Right atrium auricular region (tissue), 2 donors: ENCODE measurements at regions not wholly inside any gene's neighbourhood (a gene's known extent, or its start where the extent isn't known, plus 50 kb on each side); places are given as distances from the start of the nearest gene placed in this dataset.

Experiments
- DNase-seq: peaks from one replicate; pipeline ENCODE4 v3.0.0-alpha.2; 2019; ENCODE audit warnings: low spot score
- H3K27ac ChIP-seq, 2 donors: fragments of 200-600 bp; sonication (generic); 1 replicate in 1 of 2; 2 replicates in 1 of 2; pipeline ENCODE4 v1.5.1; 2016 to 2019
- H3K27me3 ChIP-seq, 2 donors: fragments of 200-600 bp; sonication (generic); one replicate each; pipeline versions ENCODE4 v1.5.1 to v1.6.0; 2017 to 2019
- H3K36me3 ChIP-seq: fragments of 200-600 bp; sonication (generic); one replicate; pipeline ENCODE4 v1.5.1; 2016
- H3K4me1 ChIP-seq, 2 donors: fragments of 200-600 bp; sonication (generic); one replicate each; pipeline versions ENCODE4 v1.5.1 to v1.6.0; 2017 to 2019
- H3K4me3 ChIP-seq, 2 donors: fragments of 200-600 bp; sonication (generic); 1 replicate in 1 of 2; 2 replicates in 1 of 2; pipeline ENCODE4 v1.5.1; 2017 to 2019; ENCODE audit warnings: mild to moderate bottlenecking in 1 of 2, moderate library complexity in 1 of 2
- H3K9me3 ChIP-seq, 2 donors: fragments of 200-600 bp; sonication (generic); one replicate each; pipeline ENCODE4 v1.5.1; 2019
- TF ChIP-seq, protein P1 (sequence below), 2 donors: fragments of 200-600 bp; sonication (generic); IDR thresholded peaks; one replicate each; pipeline ENCODE4 v1.5.1; 2019; ENCODE audit warnings: antibody characterized with exemption in 2 of 2

DNA sequence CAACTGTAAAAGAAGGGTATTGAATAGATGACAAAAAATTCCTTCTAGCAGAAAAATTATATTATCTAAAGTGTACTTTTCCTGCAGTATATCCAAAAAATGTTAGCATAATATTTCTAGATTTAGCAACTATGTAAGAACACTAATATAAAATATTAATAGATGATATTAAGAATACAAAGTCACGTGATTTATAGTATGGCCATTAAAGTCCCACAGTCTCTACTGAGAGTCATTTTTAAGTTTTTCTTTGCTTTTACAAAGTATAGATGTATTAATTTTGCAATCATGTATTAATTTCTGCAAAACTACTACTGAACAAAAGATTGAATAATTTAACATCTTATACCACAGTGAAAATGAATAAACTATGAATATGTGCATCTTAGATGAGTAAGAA is 94.9 kb downstream of the ZWINT start:
- no peaks in the 10 kb centered on the region for H3K36me3 ChIP-seq
- no peak overlapping the region for H3K27ac ChIP-seq
- DNase-seq, result no peak
- no peak overlapping the region for H3K4me3 ChIP-seq
- no peaks in the 10 kb centered on the region for H3K4me1 ChIP-seq
- H3K27me3 ChIP-seq, result no peaks in the 10 kb centered on the region
- TF ChIP-seq, protein P1, sequence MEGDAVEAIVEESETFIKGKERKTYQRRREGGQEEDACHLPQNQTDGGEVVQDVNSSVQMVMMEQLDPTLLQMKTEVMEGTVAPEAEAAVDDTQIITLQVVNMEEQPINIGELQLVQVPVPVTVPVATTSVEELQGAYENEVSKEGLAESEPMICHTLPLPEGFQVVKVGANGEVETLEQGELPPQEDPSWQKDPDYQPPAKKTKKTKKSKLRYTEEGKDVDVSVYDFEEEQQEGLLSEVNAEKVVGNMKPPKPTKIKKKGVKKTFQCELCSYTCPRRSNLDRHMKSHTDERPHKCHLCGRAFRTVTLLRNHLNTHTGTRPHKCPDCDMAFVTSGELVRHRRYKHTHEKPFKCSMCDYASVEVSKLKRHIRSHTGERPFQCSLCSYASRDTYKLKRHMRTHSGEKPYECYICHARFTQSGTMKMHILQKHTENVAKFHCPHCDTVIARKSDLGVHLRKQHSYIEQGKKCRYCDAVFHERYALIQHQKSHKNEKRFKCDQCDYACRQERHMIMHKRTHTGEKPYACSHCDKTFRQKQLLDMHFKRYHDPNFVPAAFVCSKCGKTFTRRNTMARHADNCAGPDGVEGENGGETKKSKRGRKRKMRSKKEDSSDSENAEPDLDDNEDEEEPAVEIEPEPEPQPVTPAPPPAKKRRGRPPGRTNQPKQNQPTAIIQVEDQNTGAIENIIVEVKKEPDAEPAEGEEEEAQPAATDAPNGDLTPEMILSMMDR (IDR thresholded peaks at IDR 0.05), result no peak
- no peaks in the 10 kb centered on the region for H3K9me3 ChIP-seq

DNA sequence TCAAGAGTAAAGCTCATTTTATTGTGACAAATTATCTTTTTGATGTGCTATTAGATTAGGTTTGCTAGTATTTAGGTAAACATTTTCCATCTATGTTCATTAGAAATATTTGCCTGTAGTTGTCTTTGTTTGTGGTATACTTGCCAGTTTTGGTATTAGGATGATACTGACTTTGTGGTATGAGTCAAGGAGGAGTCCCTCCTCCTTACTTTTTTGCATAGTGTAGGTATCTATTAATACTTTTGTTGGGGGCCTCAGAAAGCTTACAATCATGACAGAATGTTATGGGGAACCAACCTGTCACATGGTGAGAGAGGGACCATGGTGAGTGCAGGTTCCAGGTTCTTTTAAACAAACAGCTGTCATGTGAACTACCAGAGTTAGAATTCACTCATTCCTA is 102.1 kb downstream of the ZWINT start:
- H3K9me3 ChIP-seq, result no peaks in the 10 kb centered on the region
- no peaks in the 10 kb centered on the region for H3K27me3 ChIP-seq
- H3K36me3 ChIP-seq, result no peaks in the 10 kb centered on the region
- H3K27ac ChIP-seq, result no peak overlapping the region
- TF ChIP-seq, protein P1 (IDR thresholded peaks at IDR 0.05), result no peak
- H3K4me3 ChIP-seq, result no peak overlapping the region
- H3K4me1 ChIP-seq, result no peaks in the 10 kb centered on the region
- DNase-seq, result no peak

DNA sequence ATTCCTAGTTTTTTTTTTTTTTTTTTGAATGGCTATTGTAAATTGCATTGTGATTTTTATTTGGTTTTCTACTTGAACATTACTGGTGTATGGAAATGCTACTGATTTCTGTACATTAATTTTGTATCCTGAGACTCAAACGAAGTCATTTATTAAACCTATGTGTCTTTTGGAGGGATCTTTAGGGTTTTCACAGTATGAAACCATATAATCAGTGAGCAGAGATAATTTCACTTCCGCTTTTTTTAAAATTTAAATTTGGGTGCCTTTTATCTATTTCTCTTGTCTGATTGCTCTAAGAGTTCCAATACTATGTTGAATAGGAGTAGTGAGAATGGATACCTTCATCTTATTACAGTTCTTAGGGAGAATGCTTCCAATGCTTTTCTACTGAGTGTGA is 102.7 kb downstream of the ZWINT start:
- Histone ChIP-seq H3K27ac (no peak overlapping the region), H3K27me3 (no peaks in the 10 kb centered on the region), H3K36me3 (no peaks in the 10 kb centered on the region), H3K4me1 (no peaks in the 10 kb centered on the region), H3K4me3 (no peak overlapping the region), H3K9me3 (no peaks in the 10 kb centered on the region)
- TF ChIP-seq, protein P1 (IDR thresholded peaks at IDR 0.05), result no peak
- DNase-seq, result no peak

GRCh38 chr10:56255298-56255697 is 105.8 kb downstream of the ZWINT start:
- Histone ChIP-seq H3K36me3 (no peaks in the 10 kb centered on the region), H3K27me3 (no peaks in the 10 kb centered on the region), H3K4me3 (no peak overlapping the region), H3K27ac (no peak overlapping the region), H3K4me1 (no peaks in the 10 kb centered on the region), H3K9me3 (no peaks in the 10 kb centered on the region)
- no peak for DNase-seq
- TF ChIP-seq, protein P1 (IDR thresholded peaks at IDR 0.05), result no peak

- TF ChIP-seq, protein P1 (IDR thresholded peaks at IDR 0.05), result no peak
- Histone ChIP-seq H3K4me1 (no peaks in the 10 kb centered on the region), H3K36me3 (no peaks in the 10 kb centered on the region), H3K4me3 (no peak overlapping the region), H3K27ac (no peak overlapping the region), H3K9me3 (no peaks in the 10 kb centered on the region), H3K27me3 (no peaks in the 10 kb centered on the region)
- DNase-seq, result no peak
These were observed 120.6 kb downstream of the ZWINT start for GRCh38 chr10:56240471-56240870.

DNA sequence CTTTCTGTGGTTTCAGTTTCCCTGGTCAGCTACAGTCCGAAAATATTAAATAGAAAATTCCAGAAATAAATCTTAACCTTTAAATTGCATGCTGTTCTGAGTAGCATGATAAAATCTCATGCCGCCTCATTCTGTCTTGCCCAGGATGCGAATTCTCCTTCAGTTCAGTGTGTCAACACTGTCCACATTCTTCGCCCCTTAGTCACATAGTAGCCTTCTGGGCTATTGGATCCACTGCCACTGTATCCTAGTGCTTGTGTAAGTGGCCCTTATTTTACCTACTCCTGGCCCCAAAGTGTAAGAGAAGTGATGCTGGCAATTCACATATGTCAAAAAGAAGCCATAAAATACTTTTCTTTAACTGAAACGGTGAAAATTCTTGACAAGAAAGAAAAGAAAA is 129.6 kb downstream of the ZWINT start:
- DNase-seq, result no peak
- no peaks in the 10 kb centered on the region for H3K27me3 ChIP-seq
- no peaks in the 10 kb centered on the region for H3K36me3 ChIP-seq
- TF ChIP-seq, protein P1 (IDR thresholded peaks at IDR 0.05), result no peak
- H3K4me1 ChIP-seq, result no peaks in the 10 kb centered on the region
- no peaks in the 10 kb centered on the region for H3K9me3 ChIP-seq
- no peak overlapping the region for H3K27ac ChIP-seq
- H3K4me3 ChIP-seq, result no peak overlapping the region
